ENCODE measurements at regions not wholly inside any gene's neighbourhood (a gene's known extent, or its start where the extent isn't known, plus 50 kb on each side); places are given as distances from the start of the nearest gene placed in this dataset.

- TF ChIP-seq CTCF (conservative IDR thresholded peaks at IDR 0.05; ENCODE audit: low read length) = no peak
- no peak for TF ChIP-seq EZH2phosphoT487 (IDR thresholded peaks at IDR 0.05; ENCODE audit: borderline replicate concordance)
Measured at GRCh38 chr1:216805953-216806352, 82.7 kb upstream of the ESRRG start.

All from Loucy (cell line).